PFSK-1 (cell line): ENCODE measurements at regions not wholly inside any gene's neighbourhood (a gene's known extent, or its start where the extent isn't known, plus 50 kb on each side); places are given as distances from the start of the nearest gene placed in this dataset.

Experiments
- FOXP2 ChIP-seq: optimal IDR thresholded peaks from 2 replicates; pipeline ENCODE3; 2011; ENCODE audit warnings: borderline replicate concordance, control low read depth, inconsistent platforms; ENCODE audit not compliant: insufficient read depth; ENCODE audit errors: extremely low read length, extremely low read depth
- POLR2AphosphoS5 ChIP-seq: IDR thresholded peaks from 2 replicates; pipeline ENCODE4 v1.6.1; 2012; ENCODE audit warnings: low read depth, mild to moderate bottlenecking, control low read depth, low read length, moderate library complexity
- REST ChIP-seq, 2 experiments: IDR thresholded peaks; 2 replicates each; pipeline versions ENCODE4 v1.6.1 to v1.8.0; 2011 to 2012; ENCODE audit warnings: low read depth in 2 of 2, low read length in 2 of 2, control low read depth in 1 of 2, inconsistent platforms in 1 of 2, mild to moderate bottlenecking in 1 of 2, moderate library complexity in 1 of 2; ENCODE audit not compliant: insufficient read depth in 1 of 2
- SIN3A ChIP-seq: IDR thresholded peaks from 2 replicates; pipeline ENCODE4 v1.6.1; 2012; ENCODE audit warnings: mild to moderate bottlenecking, low read length, moderate library complexity, borderline replicate concordance; ENCODE audit not compliant: insufficient read depth
- TAF1 ChIP-seq: IDR thresholded peaks from 2 replicates; pipeline ENCODE4 v1.6.1; 2012; ENCODE audit warnings: low read length, control low read depth, borderline replicate concordance; ENCODE audit not compliant: insufficient read depth

- no peak for TF ChIP-seq TAF1
- no peak for TF ChIP-seq REST (IDR thresholded peaks at IDR 0.05; ENCODE audit: insufficient read depth in 1 of 2, low read depth in 2 of 2, low read length in 2 of 2)
- no peak for TF ChIP-seq POLR2AphosphoS5
- no peak for TF ChIP-seq SIN3A
- TF ChIP-seq FOXP2 = no peak
These were observed 63.3 kb downstream of the FAM50B start for GRCh38 chr6:3912361-3913076.
